HCT116 (cell line): ENCODE measurements at regions not wholly inside any gene's neighbourhood (a gene's known extent, or its start where the extent isn't known, plus 50 kb on each side); places are given as distances from the start of the nearest gene placed in this dataset.

Experiments used
- ATAC-seq: fragments of 200-7000 bp; cut with Tn5 transposase; 2 replicates; pipeline ENCODE4 v1.9.1; 2020; ENCODE audit warnings: mild to moderate bottlenecking, moderate library complexity
- BruUV-seq: library from RNA; stranded (reverse); fragments of 400-500 nt; replicated peaks from 2 replicates; lab custom pipeline; 2021; lab: Mats Ljungman, UMichigan
- CTCF ChIA-PET: fragments of 300-600 bp; sonication (Branson Sonifier 250); formaldehyde crosslinking; loops from one replicate; lab custom pipeline; 2021; ENCODE audit warnings: antibody characterized with exemption; lab: Charles Lee
- POLR2A ChIA-PET: fragments of 300-600, 350-600 bp; sonication (Branson Sonifier 250); formaldehyde crosslinking; loops from one replicate; lab custom pipeline; 2021; ENCODE audit warnings: antibody characterized with exemption; lab: Charles Lee
- RAD21 ChIA-PET, 2 experiments: fragments of 300-600 bp; sonication (Branson Sonifier 250); formaldehyde crosslinking; loops; one replicate each; lab custom pipeline; 2023; ENCODE audit warnings: low total read pairs in 2 of 2; ENCODE audit not compliant: uncharacterized antibody in 2 of 2, unreplicated experiment in 2 of 2, low non-redundant PET in 1 of 2; lab: Charles Lee
- DNase-seq: peaks from one replicate; pipeline ENCODE4 v3.0.0-alpha.2; 2010; ENCODE audit warnings: low read depth, low spot score
- H2AFZ ChIP-seq: fragments of 200-600 bp; shearing (Covaris generic), sonication (generic); 2 replicates; pipeline ENCODE4 v1.6.1; 2017; ENCODE audit warnings: low read depth, mixed run types, mixed read lengths, antibody characterized with exemption, low read length; ENCODE audit not compliant: poor library complexity, severe bottlenecking
- H3K27ac ChIP-seq: 2 replicates; pipeline ENCODE4 v1.5.1; 2012; ENCODE audit warnings: low read depth, low read length
- H3K27me3 ChIP-seq: fragments of 200-600 bp; sonication (generic); 2 replicates; pipeline ENCODE4 v1.6.1; 2016; ENCODE audit warnings: mixed run types, low read length, mixed read lengths; ENCODE audit not compliant: insufficient read depth
- H3K36me3 ChIP-seq, 2 experiments: fragments of 200-500 bp in 1 of 2; fragments of 200-600 bp in 1 of 2; sonication (Bioruptor generic) in 1 of 2; sonication (generic) in 1 of 2; 2 replicates each; pipeline versions ENCODE4 v1.5.1 to v1.6.1; 2014 to 2016; ENCODE audit warnings: low read length in 2 of 2, inconsistent platforms in 1 of 2, mixed read lengths in 1 of 2, mixed run types in 1 of 2; ENCODE audit not compliant: insufficient read depth in 2 of 2, control insufficient read depth in 1 of 2
- H3K4me1 ChIP-seq, 2 experiments: fragments of 200-600 bp in 1 of 2; sonication (generic) in 1 of 2; 2 replicates each; pipeline versions ENCODE4 v1.5.1 to v1.6.1; 2012 to 2017; ENCODE audit warnings: low read length in 2 of 2, inconsistent platforms in 1 of 2, mild to moderate bottlenecking in 1 of 2, mixed read lengths in 1 of 2, mixed run types in 1 of 2, moderate library complexity in 1 of 2; ENCODE audit not compliant: insufficient read depth in 2 of 2, control insufficient read depth in 1 of 2
- H3K4me2 ChIP-seq: fragments of 200-600 bp; sonication (generic); 2 replicates; pipeline ENCODE4 v1.6.1; 2017; ENCODE audit warnings: mixed run types, low read length, mixed read lengths
- H3K4me3 ChIP-seq, 2 experiments: fragments of 200-600 bp in 1 of 2; sonication (generic) in 1 of 2; replicated peaks in 1 of 2; 2 replicates each; pipeline ENCODE4 v1.5.1; 2011 to 2016; ENCODE audit warnings: low read length in 2 of 2, control low read depth in 1 of 2, low read depth in 1 of 2, mild to moderate bottlenecking in 1 of 2, mixed read lengths in 1 of 2, mixed run types in 1 of 2
- H3K79me2 ChIP-seq: fragments of 200-600 bp; sonication (generic); 2 replicates; pipeline ENCODE4 v1.6.1; 2017; ENCODE audit warnings: mild to moderate bottlenecking, mixed run types, low read length, moderate library complexity, mixed read lengths; ENCODE audit not compliant: insufficient read depth
- H3K9ac ChIP-seq: fragments of 200-600 bp; sonication (generic); 2 replicates; pipeline ENCODE4 v1.6.1; 2016; ENCODE audit warnings: low read length, mixed read lengths
- H3K9me2 ChIP-seq: fragments of 200-600 bp; sonication (generic), shearing (Covaris generic); 2 replicates; pipeline ENCODE4 v1.6.1; 2017; ENCODE audit warnings: mixed run types, mild to moderate bottlenecking, moderate library complexity; ENCODE audit not compliant: insufficient read depth
- H3K9me3 ChIP-seq, 2 experiments: fragments of 200-500 bp in 1 of 2; fragments of 200-600 bp in 1 of 2; sonication (Bioruptor generic) in 1 of 2; sonication (generic) in 1 of 2; 2 replicates each; pipeline ENCODE4 v1.6.1; 2014 to 2017; ENCODE audit warnings: low read length in 2 of 2, mixed read lengths in 2 of 2, inconsistent platforms in 1 of 2, low read depth in 1 of 2, mild to moderate bottlenecking in 1 of 2, mixed run types in 1 of 2, moderate library complexity in 1 of 2; ENCODE audit not compliant: control insufficient read depth in 1 of 2, insufficient read depth in 1 of 2
- H4K20me1 ChIP-seq: fragments of 200-600 bp; sonication (generic), shearing (Covaris generic); 2 replicates; pipeline ENCODE4 v1.6.1; 2017; ENCODE audit warnings: mixed run types, mild to moderate bottlenecking, moderate library complexity; ENCODE audit not compliant: insufficient read depth
- CBX3 ChIP-seq: IDR thresholded peaks from 2 replicates; pipeline ENCODE4 v1.6.1; 2012; ENCODE audit warnings: low read depth
- CEBPB ChIP-seq: IDR thresholded peaks from 2 replicates; pipeline ENCODE4 v1.6.1; 2012; ENCODE audit warnings: low read depth
- EGR1 ChIP-seq: IDR thresholded peaks from 2 replicates; pipeline ENCODE4 v1.6.1; 2012; ENCODE audit warnings: low read depth
- EZH2 ChIP-seq: fragments of 200-600 bp; sonication (generic); IDR thresholded peaks from 2 replicates; pipeline ENCODE4 v1.6.1; 2017; ENCODE audit warnings: antibody characterized with exemption, mixed run types
- JUND ChIP-seq: IDR thresholded peaks from 2 replicates; pipeline ENCODE4 v1.6.1; 2012
- POLR2A ChIP-seq: IDR thresholded peaks from 2 replicates; pipeline ENCODE4 v1.7.0; 2011; ENCODE audit warnings: borderline replicate concordance; ENCODE audit not compliant: insufficient read depth, insufficient read length; ENCODE audit errors: extremely low read depth
- POLR2AphosphoS5 ChIP-seq: IDR thresholded peaks from 2 replicates; pipeline ENCODE4 v1.6.1; 2011; ENCODE audit warnings: mild to moderate bottlenecking, low read depth, low read length, moderate library complexity
- RAD21 ChIP-seq: IDR thresholded peaks from 2 replicates; pipeline ENCODE4 v1.6.1; 2012; ENCODE audit warnings: low read depth, mild to moderate bottlenecking
- SP1 ChIP-seq: IDR thresholded peaks from 2 replicates; pipeline ENCODE4 v1.6.1; 2012; ENCODE audit warnings: low read depth
- SRF ChIP-seq: IDR thresholded peaks from 2 replicates; pipeline ENCODE4 v1.6.1; 2012; ENCODE audit warnings: low read depth
- TCF7L2 ChIP-seq: IDR thresholded peaks from 2 replicates; pipeline ENCODE4 v1.7.0; 2011; ENCODE audit warnings: borderline replicate concordance, inconsistent platforms; ENCODE audit not compliant: insufficient read depth, insufficient read length; ENCODE audit errors: extremely low read depth
- YY1 ChIP-seq: IDR thresholded peaks from 2 replicates; pipeline ENCODE4 v1.6.1; 2011; ENCODE audit warnings: low read length, low read depth, moderate library complexity, mild to moderate bottlenecking; ENCODE audit not compliant: insufficient replicate concordance; ENCODE audit errors: extremely low read depth
- ZFX ChIP-seq: fragments of 450-650 bp; IDR thresholded peaks from 2 replicates; pipeline ENCODE4 v1.6.1; 2017
- ZNF274 ChIP-seq: fragments of 200-500 bp; sonication (Bioruptor generic); IDR thresholded peaks from 2 replicates; pipeline ENCODE4 v1.6.1; 2014; ENCODE audit warnings: mild to moderate bottlenecking, low read depth, low read length, inconsistent platforms
- intact Hi-C: fragments of 100-400 bp; cut with micrococcal nuclease; formaldehyde crosslinking; loops from 2 replicates; pipeline ENCODE4 v1.10.0; 2022
- TF ChIP-seq, protein P1 (sequence below): IDR thresholded peaks from 2 replicates; pipeline ENCODE4 v1.6.1; 2012
- TF ChIP-seq, protein P2 (sequence below): IDR thresholded peaks from 2 replicates; pipeline ENCODE4 v1.6.1; 2012; ENCODE audit warnings: low read depth
- TF ChIP-seq, protein P3 (sequence below), 3 experiments: fragments of 200-600 bp in 1 of 3; sonication (generic) in 1 of 3; IDR thresholded peaks in 2 of 3; conservative IDR thresholded peaks in 1 of 3; 2 replicates each; pipeline ENCODE4 v1.5.1; 2012 to 2017; ENCODE audit warnings: low read depth in 2 of 3, low read length in 2 of 3, antibody characterized with exemption in 1 of 3, borderline replicate concordance in 1 of 3, control low read depth in 1 of 3, mild to moderate bottlenecking in 1 of 3, mixed read lengths in 1 of 3, mixed run types in 1 of 3, moderate library complexity in 1 of 3; ENCODE audit not compliant: insufficient read depth in 1 of 3

DNA sequence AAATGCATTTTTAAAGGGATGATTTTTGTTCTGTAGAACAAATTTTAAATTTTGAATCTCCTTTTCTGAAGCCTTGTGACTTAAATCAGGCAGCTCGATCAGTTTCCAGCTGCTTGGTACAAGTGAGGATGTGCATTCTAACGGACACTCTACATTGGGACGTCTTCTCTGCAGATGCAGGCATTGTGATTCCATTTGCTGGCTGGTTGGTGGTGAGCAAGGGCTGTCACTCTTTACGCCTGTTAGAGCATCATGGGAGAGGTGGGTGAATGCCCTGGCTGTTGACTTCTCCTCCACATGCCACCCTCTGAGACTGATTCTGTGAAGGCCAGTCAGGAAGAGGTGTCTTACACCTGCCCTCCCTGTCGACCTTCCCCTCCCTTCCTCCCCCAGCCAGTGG lies 240.5 kb upstream of the RNF32 start:
- H3K9me2 ChIP-seq, result no peaks in the 10 kb centered on the region
- no peaks in the 10 kb centered on the region for H4K20me1 ChIP-seq
- no peaks in the 10 kb centered on the region for H3K4me1 ChIP-seq
- no peaks in the 10 kb centered on the region for H3K9me3 ChIP-seq
- no peak for ATAC-seq
- TF ChIP-seq CEBPB (no peak), ZNF274 (no peak), YY1 (no peak), TCF7L2 (no peak), ZFX (no peak), POLR2AphosphoS5 (no peak), SP1 (no peak)
- TF ChIP-seq, protein P1, sequence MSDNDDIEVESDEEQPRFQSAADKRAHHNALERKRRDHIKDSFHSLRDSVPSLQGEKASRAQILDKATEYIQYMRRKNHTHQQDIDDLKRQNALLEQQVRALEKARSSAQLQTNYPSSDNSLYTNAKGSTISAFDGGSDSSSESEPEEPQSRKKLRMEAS, result no peak
- no peak overlapping the region for H3K4me2 ChIP-seq
- H3K27ac ChIP-seq, result no peak overlapping the region
- H2AFZ ChIP-seq, result no peak overlapping the region
- BruUV-seq, result no TSS peak
- no peak for DNase-seq
- POLR2A ChIA-PET, result no interaction called here
- no peaks in the 10 kb centered on the region for H3K36me3 ChIP-seq
- RAD21 ChIA-PET, result no interaction called here
- H3K4me3 ChIP-seq, result no peak overlapping the region
- intact Hi-C loops, result no loop called here
- CTCF ChIA-PET, result no interaction called here
- no peaks in the 10 kb centered on the region for H3K79me2 ChIP-seq
- H3K27me3 ChIP-seq, result peaks cover 11% of the 10 kb centered on the region
- no peak overlapping the region for H3K9ac ChIP-seq

DNA sequence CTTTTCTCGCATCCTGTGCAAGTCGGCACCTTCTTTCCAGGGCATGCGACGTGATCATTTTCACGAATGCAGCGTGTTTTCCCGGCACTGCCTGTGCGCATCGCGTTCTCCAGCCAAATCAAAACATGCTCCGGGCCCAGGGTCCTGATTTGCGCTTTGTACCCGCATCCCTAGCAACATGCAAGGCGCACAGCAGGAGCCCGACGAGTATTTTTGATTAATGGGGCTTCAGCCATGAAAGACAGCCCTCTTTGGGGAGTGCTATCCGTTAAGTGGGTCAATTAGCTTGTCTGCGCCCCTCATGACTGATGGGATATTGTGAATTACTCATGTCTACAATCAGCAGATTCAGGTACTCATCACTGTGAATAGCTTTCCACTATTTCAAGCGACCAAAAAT lies 243.3 kb upstream of the RNF32 start:
- H3K27me3 ChIP-seq, result peaks cover 14% of the 10 kb centered on the region
- CTCF ChIA-PET, result no interaction called here
- H3K4me3 ChIP-seq, result no peak overlapping the region
- no peak for ATAC-seq
- no peak overlapping the region for H2AFZ ChIP-seq
- no peak for DNase-seq
- POLR2A ChIA-PET, result no interaction called here
- BruUV-seq, result no TSS peak
- no peaks in the 10 kb centered on the region for H3K4me1 ChIP-seq
- H3K27ac ChIP-seq, result no peak overlapping the region
- no peak overlapping the region for H3K4me2 ChIP-seq
- H3K36me3 ChIP-seq, result no peaks in the 10 kb centered on the region
- RAD21 ChIA-PET, result no interaction called here
- intact Hi-C loops, result no loop called here
- no peaks in the 10 kb centered on the region for H3K9me3 ChIP-seq
- no peaks in the 10 kb centered on the region for H3K9me2 ChIP-seq
- H3K79me2 ChIP-seq, result no peaks in the 10 kb centered on the region
- no peak overlapping the region for H3K9ac ChIP-seq
- no peaks in the 10 kb centered on the region for H4K20me1 ChIP-seq
- TF ChIP-seq RAD21 (no peak), JUND (no peak), POLR2A (no peak), YY1 (no peak), ZNF274 (no peak), POLR2AphosphoS5 (no peak), SP1 (no peak), SRF (no peak), CEBPB (no peak), EZH2 (no peak), EGR1 (no peak), CBX3 (no peak)
- TF ChIP-seq, protein P2, sequence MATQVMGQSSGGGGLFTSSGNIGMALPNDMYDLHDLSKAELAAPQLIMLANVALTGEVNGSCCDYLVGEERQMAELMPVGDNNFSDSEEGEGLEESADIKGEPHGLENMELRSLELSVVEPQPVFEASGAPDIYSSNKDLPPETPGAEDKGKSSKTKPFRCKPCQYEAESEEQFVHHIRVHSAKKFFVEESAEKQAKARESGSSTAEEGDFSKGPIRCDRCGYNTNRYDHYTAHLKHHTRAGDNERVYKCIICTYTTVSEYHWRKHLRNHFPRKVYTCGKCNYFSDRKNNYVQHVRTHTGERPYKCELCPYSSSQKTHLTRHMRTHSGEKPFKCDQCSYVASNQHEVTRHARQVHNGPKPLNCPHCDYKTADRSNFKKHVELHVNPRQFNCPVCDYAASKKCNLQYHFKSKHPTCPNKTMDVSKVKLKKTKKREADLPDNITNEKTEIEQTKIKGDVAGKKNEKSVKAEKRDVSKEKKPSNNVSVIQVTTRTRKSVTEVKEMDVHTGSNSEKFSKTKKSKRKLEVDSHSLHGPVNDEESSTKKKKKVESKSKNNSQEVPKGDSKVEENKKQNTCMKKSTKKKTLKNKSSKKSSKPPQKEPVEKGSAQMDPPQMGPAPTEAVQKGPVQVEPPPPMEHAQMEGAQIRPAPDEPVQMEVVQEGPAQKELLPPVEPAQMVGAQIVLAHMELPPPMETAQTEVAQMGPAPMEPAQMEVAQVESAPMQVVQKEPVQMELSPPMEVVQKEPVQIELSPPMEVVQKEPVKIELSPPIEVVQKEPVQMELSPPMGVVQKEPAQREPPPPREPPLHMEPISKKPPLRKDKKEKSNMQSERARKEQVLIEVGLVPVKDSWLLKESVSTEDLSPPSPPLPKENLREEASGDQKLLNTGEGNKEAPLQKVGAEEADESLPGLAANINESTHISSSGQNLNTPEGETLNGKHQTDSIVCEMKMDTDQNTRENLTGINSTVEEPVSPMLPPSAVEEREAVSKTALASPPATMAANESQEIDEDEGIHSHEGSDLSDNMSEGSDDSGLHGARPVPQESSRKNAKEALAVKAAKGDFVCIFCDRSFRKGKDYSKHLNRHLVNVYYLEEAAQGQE, result no peak
- TF ChIP-seq, protein P3, sequence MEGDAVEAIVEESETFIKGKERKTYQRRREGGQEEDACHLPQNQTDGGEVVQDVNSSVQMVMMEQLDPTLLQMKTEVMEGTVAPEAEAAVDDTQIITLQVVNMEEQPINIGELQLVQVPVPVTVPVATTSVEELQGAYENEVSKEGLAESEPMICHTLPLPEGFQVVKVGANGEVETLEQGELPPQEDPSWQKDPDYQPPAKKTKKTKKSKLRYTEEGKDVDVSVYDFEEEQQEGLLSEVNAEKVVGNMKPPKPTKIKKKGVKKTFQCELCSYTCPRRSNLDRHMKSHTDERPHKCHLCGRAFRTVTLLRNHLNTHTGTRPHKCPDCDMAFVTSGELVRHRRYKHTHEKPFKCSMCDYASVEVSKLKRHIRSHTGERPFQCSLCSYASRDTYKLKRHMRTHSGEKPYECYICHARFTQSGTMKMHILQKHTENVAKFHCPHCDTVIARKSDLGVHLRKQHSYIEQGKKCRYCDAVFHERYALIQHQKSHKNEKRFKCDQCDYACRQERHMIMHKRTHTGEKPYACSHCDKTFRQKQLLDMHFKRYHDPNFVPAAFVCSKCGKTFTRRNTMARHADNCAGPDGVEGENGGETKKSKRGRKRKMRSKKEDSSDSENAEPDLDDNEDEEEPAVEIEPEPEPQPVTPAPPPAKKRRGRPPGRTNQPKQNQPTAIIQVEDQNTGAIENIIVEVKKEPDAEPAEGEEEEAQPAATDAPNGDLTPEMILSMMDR (IDR thresholded peaks at IDR 0.05 in 2 of 3, conservative IDR thresholded peaks at IDR 0.05 in 1 of 3; ENCODE audit: borderline replicate concordance in 1 of 3, insufficient read depth in 1 of 3, low read depth in 2 of 3, low read length in 2 of 3), result no peak
- TF ChIP-seq, protein P1, result no peak
